Activated CD4-positive, alpha-beta memory T cell treated with anti-CD3 and anti-CD28 coated beads, Interleukin-2, amount 10 ng/mL, durations not matched to agents 7 days and 5 days (primary cell): ENCODE measurements at regions not wholly inside any gene's neighbourhood (a gene's known extent, or its start where the extent isn't known, plus 50 kb on each side); places are given as distances from the start of the nearest gene placed in this dataset.

Source experiments
- CTCF ChIA-PET: fragments of 350-600 bp; sonication (Branson Sonifier 250); formaldehyde crosslinking; loops from one replicate; lab custom pipeline; 2021; ENCODE audit warnings: antibody characterized with exemption, inconsistent platforms; lab: Charles Lee
- POLR2A ChIA-PET: fragments of 350-600 bp; sonication (Branson Sonifier 250); formaldehyde crosslinking; loops from one replicate; lab custom pipeline; 2021; ENCODE audit warnings: antibody characterized with exemption; lab: Charles Lee
- DNase-seq: peaks from one replicate; pipeline ENCODE4 v3.0.0-alpha.2; 2020
- H3K27ac Mint-ChIP-seq: one replicate; pipeline ENCODE4 v1.8.0; 2021; ENCODE audit warnings: mild to moderate bottlenecking, mixed read lengths
- H3K27me3 Mint-ChIP-seq: one replicate; pipeline ENCODE4 v1.8.0; 2021; ENCODE audit warnings: mixed read lengths
- H3K36me3 Mint-ChIP-seq: one replicate; pipeline ENCODE4 v1.8.0; 2021; ENCODE audit warnings: low read depth, mixed read lengths
- H3K4me1 Mint-ChIP-seq: one replicate; pipeline ENCODE4 v1.8.0; 2021; ENCODE audit warnings: mixed read lengths
- H3K4me3 Mint-ChIP-seq: one replicate; pipeline ENCODE4 v1.8.0; 2021; ENCODE audit warnings: mild to moderate bottlenecking, mixed read lengths
- H3K9me3 Mint-ChIP-seq: one replicate; pipeline ENCODE4 v1.8.0; 2021; ENCODE audit warnings: mixed read lengths

GRCh38 chr14:84792722-84793410 lies 737.1 kb upstream of the FLRT2 start:
- ChIA-PET POLR2A (no interaction called here), CTCF (no interaction called here)
- Mint-ChIP-seq H3K36me3 (no peaks in the 10 kb centered on the region), H3K4me1 (no peaks in the 10 kb centered on the region), H3K9me3 (peaks cover 5% of the 10 kb centered on the region), H3K4me3 (no peak overlapping the region), H3K27me3 (no peaks in the 10 kb centered on the region), H3K27ac (no peak overlapping the region)
- no peak for DNase-seq

- H3K27me3 Mint-ChIP-seq, result no peaks in the 10 kb centered on the region
- no peak overlapping the region for H3K27ac Mint-ChIP-seq
- H3K4me1 Mint-ChIP-seq, result no peaks in the 10 kb centered on the region
- DNase-seq, result no peak
- ChIA-PET POLR2A (no interaction called here), CTCF (no interaction called here)
- H3K4me3 Mint-ChIP-seq, result no peak overlapping the region
- peaks cover 3% of the 10 kb centered on the region for H3K9me3 Mint-ChIP-seq
- no peaks in the 10 kb centered on the region for H3K36me3 Mint-ChIP-seq
Observed at GRCh38 chr14:84797326-84797725, 732.6 kb upstream of the FLRT2 start.

- Mint-ChIP-seq H3K27ac (no peak overlapping the region), H3K9me3 (peaks cover 7% of the 10 kb centered on the region), H3K4me3 (no peak overlapping the region), H3K4me1 (no peaks in the 10 kb centered on the region), H3K36me3 (no peaks in the 10 kb centered on the region), H3K27me3 (no peaks in the 10 kb centered on the region)
- POLR2A ChIA-PET, result no interaction called here
- no peak for DNase-seq
- CTCF ChIA-PET, result no interaction called here
Observed at GRCh38 chr14:84804468-84804867, 725.5 kb upstream of the FLRT2 start.

- H3K4me1 Mint-ChIP-seq, result no peaks in the 10 kb centered on the region
- no peaks in the 10 kb centered on the region for H3K36me3 Mint-ChIP-seq
- H3K27me3 Mint-ChIP-seq, result no peaks in the 10 kb centered on the region
- no peak for DNase-seq
- no peak overlapping the region for H3K4me3 Mint-ChIP-seq
- H3K27ac Mint-ChIP-seq, result no peak overlapping the region
- CTCF ChIA-PET, result no interaction called here
- peaks cover 7% of the 10 kb centered on the region for H3K9me3 Mint-ChIP-seq
- POLR2A ChIA-PET, result no interaction called here
Observed at GRCh38 chr14:84804895-84805294, 725.0 kb upstream of the FLRT2 start.

GRCh38 chr14:84806181-84806580 lies 723.8 kb upstream of the FLRT2 start:
- ChIA-PET POLR2A (no interaction called here), CTCF (no interaction called here)
- DNase-seq, result no peak
- Mint-ChIP-seq H3K27ac (no peak overlapping the region), H3K4me1 (no peaks in the 10 kb centered on the region), H3K9me3 (peaks cover 10% of the 10 kb centered on the region), H3K36me3 (no peaks in the 10 kb centered on the region), H3K27me3 (no peaks in the 10 kb centered on the region), H3K4me3 (no peak overlapping the region)

- Mint-ChIP-seq H3K4me3 (no peak overlapping the region), H3K36me3 (no peaks in the 10 kb centered on the region), H3K9me3 (peaks cover 11% of the 10 kb centered on the region), H3K4me1 (no peaks in the 10 kb centered on the region), H3K27ac (no peak overlapping the region), H3K27me3 (no peaks in the 10 kb centered on the region)
- ChIA-PET POLR2A (no interaction called here), CTCF (no interaction called here)
- DNase-seq, result no peak
Observed at GRCh38 chr14:84806622-84807021, 723.3 kb upstream of the FLRT2 start.

GRCh38 chr14:84807673-84808072 lies 722.3 kb upstream of the FLRT2 start:
- peaks cover 8% of the 10 kb centered on the region for H3K9me3 Mint-ChIP-seq
- no peak overlapping the region for H3K4me3 Mint-ChIP-seq
- CTCF ChIA-PET, result no interaction called here
- H3K4me1 Mint-ChIP-seq, result no peaks in the 10 kb centered on the region
- no peak for DNase-seq
- H3K36me3 Mint-ChIP-seq, result no peaks in the 10 kb centered on the region
- POLR2A ChIA-PET, result no interaction called here
- no peaks in the 10 kb centered on the region for H3K27me3 Mint-ChIP-seq
- no peak overlapping the region for H3K27ac Mint-ChIP-seq

GRCh38 chr14:84809158-84809557 lies 720.8 kb upstream of the FLRT2 start:
- no peak overlapping the region for H3K27ac Mint-ChIP-seq
- POLR2A ChIA-PET, result no interaction called here
- no peaks in the 10 kb centered on the region for H3K4me1 Mint-ChIP-seq
- H3K9me3 Mint-ChIP-seq, result peaks cover 3% of the 10 kb centered on the region
- no peak overlapping the region for H3K4me3 Mint-ChIP-seq
- no peak for DNase-seq
- H3K27me3 Mint-ChIP-seq, result no peaks in the 10 kb centered on the region
- CTCF ChIA-PET, result no interaction called here
- H3K36me3 Mint-ChIP-seq, result no peaks in the 10 kb centered on the region

- ChIA-PET CTCF (no interaction called here), POLR2A (no interaction called here)
- Mint-ChIP-seq H3K27ac (no peak overlapping the region), H3K9me3 (peaks cover 18% of the 10 kb centered on the region), H3K4me3 (no peak overlapping the region), H3K4me1 (no peaks in the 10 kb centered on the region), H3K36me3 (no peaks in the 10 kb centered on the region), H3K27me3 (no peaks in the 10 kb centered on the region)
- DNase-seq, result no peak
Observed at GRCh38 chr14:84814391-84814790, 715.6 kb upstream of the FLRT2 start.

- no peak for DNase-seq
- ChIA-PET POLR2A (no interaction called here), CTCF (no interaction called here)
- H3K27me3 Mint-ChIP-seq, result no peaks in the 10 kb centered on the region
- H3K36me3 Mint-ChIP-seq, result no peaks in the 10 kb centered on the region
- peaks cover 27% of the 10 kb centered on the region for H3K9me3 Mint-ChIP-seq
- H3K27ac Mint-ChIP-seq, result no peak overlapping the region
- H3K4me3 Mint-ChIP-seq, result no peak overlapping the region
- H3K4me1 Mint-ChIP-seq, result no peaks in the 10 kb centered on the region
Observed at GRCh38 chr14:84819528-84819927, 710.4 kb upstream of the FLRT2 start.

GRCh38 chr14:84825481-84826251 lies 704.3 kb upstream of the FLRT2 start:
- no peak overlapping the region for H3K4me3 Mint-ChIP-seq
- H3K27ac Mint-ChIP-seq, result no peak overlapping the region
- ChIA-PET POLR2A (no interaction called here), CTCF (no interaction called here)
- H3K9me3 Mint-ChIP-seq, result peaks cover 16% of the 10 kb centered on the region
- no peaks in the 10 kb centered on the region for H3K27me3 Mint-ChIP-seq
- no peaks in the 10 kb centered on the region for H3K36me3 Mint-ChIP-seq
- no peaks in the 10 kb centered on the region for H3K4me1 Mint-ChIP-seq
- DNase-seq, result no peak

- no peaks in the 10 kb centered on the region for H3K4me1 Mint-ChIP-seq
- CTCF ChIA-PET, result no interaction called here
Observed at GRCh38 chr14:84826294-84826693, 703.6 kb upstream of the FLRT2 start.

GRCh38 chr14:84850595-84850994 lies 679.3 kb upstream of the FLRT2 start:
- CTCF ChIA-PET, result no interaction called here
- H3K27me3 Mint-ChIP-seq, result no peaks in the 10 kb centered on the region
- POLR2A ChIA-PET, result no interaction called here
- no peaks in the 10 kb centered on the region for H3K4me1 Mint-ChIP-seq
- H3K27ac Mint-ChIP-seq, result no peak overlapping the region
- H3K9me3 Mint-ChIP-seq, result peaks cover 8% of the 10 kb centered on the region
- no peak overlapping the region for H3K4me3 Mint-ChIP-seq
- H3K36me3 Mint-ChIP-seq, result no peaks in the 10 kb centered on the region
- no peak for DNase-seq

More at GRCh38 chr14:84826294-84826693, 703.6 kb upstream of the FLRT2 start:
- H3K9me3 Mint-ChIP-seq, result peaks cover 12% of the 10 kb centered on the region
- no peaks in the 10 kb centered on the region for H3K36me3 Mint-ChIP-seq
- no peaks in the 10 kb centered on the region for H3K27me3 Mint-ChIP-seq
- H3K27ac Mint-ChIP-seq, result no peak overlapping the region
- POLR2A ChIA-PET, result no interaction called here
- H3K4me3 Mint-ChIP-seq, result no peak overlapping the region
- no peak for DNase-seq
